GM12878 (cell line): ENCODE measurements at regions not wholly inside any gene's neighbourhood (a gene's known extent, or its start where the extent isn't known, plus 50 kb on each side); places are given as distances from the start of the nearest gene placed in this dataset.

Source experiments
- ATAC-seq: fragments of 200-7000 bp; cut with Tn5 transposase; 3 replicates; pipeline ENCODE4 v1.9.1; 2020; ENCODE audit warnings: mild to moderate bottlenecking, moderate library complexity
- BruUV-seq: library from RNA; stranded (reverse); fragments of 400-500 nt; replicated peaks from 2 replicates; lab custom pipeline; 2021; lab: Mats Ljungman, UMichigan
- CTCF ChIA-PET: fragments of 300-600 bp; sonication (Branson Sonifier 250); formaldehyde crosslinking; extraction: SDS; loops from one replicate; lab custom pipeline; 2021; ENCODE audit warnings: inconsistent platforms; lab: Yijun Ruan, JAX
- POLR2A ChIA-PET: fragments of 350-600 bp; formaldehyde crosslinking; extraction: SDS; loops from one replicate; lab custom pipeline; 2021; ENCODE audit warnings: inconsistent platforms; lab: Charles Lee
- RAD21 ChIA-PET: fragments of 300-600 bp; sonication (Branson Sonifier 250); formaldehyde crosslinking; loops from one replicate; lab custom pipeline; 2023; ENCODE audit warnings: antibody characterized with exemption; ENCODE audit not compliant: unreplicated experiment; lab: Charles Lee
- SMC1A ChIA-PET: fragments of 300-600 bp; sonication (Branson Sonifier 250); formaldehyde crosslinking; loops from one replicate; lab custom pipeline; 2023; ENCODE audit not compliant: unreplicated experiment, uncharacterized antibody; lab: Charles Lee
- DNase-seq: peaks from one replicate; pipeline ENCODE4 v3.0.0-alpha.2; 2011; ENCODE audit warnings: low read depth, low spot score
- FAIRE-seq: peaks from 3 replicates; lab custom pipeline; 2011; peaks lifted over from hg19 to GRCh38; lab: Jason Lieb, UNC
- H2AFZ ChIP-seq: 2 replicates; pipeline ENCODE4 v1.6.0; 2011; ENCODE audit warnings: low read depth, low read length, control low read depth; ENCODE audit not compliant: control insufficient read depth
- H3K27ac ChIP-seq: 2 replicates; pipeline ENCODE4 v1.5.1; 2011; ENCODE audit warnings: control low read depth; ENCODE audit not compliant: control insufficient read depth, insufficient read depth
- H3K27me3 ChIP-seq, 2 experiments: replicated peaks in 1 of 2; 2 replicates each; pipeline versions ENCODE4 v1.6.0 to v1.6.1; 2011; ENCODE audit warnings: low read length in 1 of 2; ENCODE audit not compliant: control insufficient read depth in 2 of 2, insufficient read depth in 2 of 2
- H3K36me3 ChIP-seq, 2 experiments: 2 replicates each; pipeline ENCODE4 v1.5.1; 2011; ENCODE audit warnings: low read length in 1 of 2; ENCODE audit not compliant: control insufficient read depth in 2 of 2, insufficient read depth in 2 of 2
- H3K4me1 ChIP-seq: 2 replicates; pipeline ENCODE4 v1.6.1; 2011; ENCODE audit warnings: mild to moderate bottlenecking, low read length, moderate library complexity, mixed read lengths; ENCODE audit not compliant: control insufficient read depth, insufficient read depth
- H3K4me2 ChIP-seq: 2 replicates; pipeline ENCODE4 v1.6.0; 2011; ENCODE audit warnings: control low read depth; ENCODE audit not compliant: control insufficient read depth, insufficient read depth
- H3K4me3 ChIP-seq: fragments of 200-600 bp; sonication (generic); 2 replicates; pipeline ENCODE4 v1.5.1; 2016
- H3K79me2 ChIP-seq: 2 replicates; pipeline ENCODE4 v1.6.0; 2011; ENCODE audit warnings: low read length; ENCODE audit not compliant: control insufficient read depth, insufficient read depth
- H3K9ac ChIP-seq: 2 replicates; pipeline ENCODE4 v1.8.0; 2011; ENCODE audit warnings: low read length, control low read depth, mixed read lengths; ENCODE audit not compliant: control insufficient read depth, insufficient read depth
- H3K9me3 ChIP-seq: replicated peaks from 3 replicates; pipeline ENCODE4 v1.5.1; 2011; ENCODE audit warnings: mild to moderate bottlenecking, low read length; ENCODE audit not compliant: control insufficient read depth, insufficient read depth
- H4K20me1 ChIP-seq: 2 replicates; pipeline ENCODE4 v1.6.0; 2011; ENCODE audit not compliant: control insufficient read depth, insufficient read depth
- BACH1 ChIP-seq: fragments of 450-650 bp; IDR thresholded peaks from 2 replicates; pipeline ENCODE4 v1.6.1; 2017; ENCODE audit warnings: mild to moderate bottlenecking, borderline replicate concordance
- BHLHE40 ChIP-seq, 2 experiments: fragments of 450-650 bp in 1 of 2; IDR thresholded peaks; 2 replicates each; pipeline ENCODE4 v1.6.1; 2011 to 2017; ENCODE audit warnings: low read depth in 2 of 2, borderline replicate concordance in 1 of 2, improper control_type of control experiment in 1 of 2, low read length in 1 of 2, mild to moderate bottlenecking in 1 of 2
- CHD2 ChIP-seq: IDR thresholded peaks from 2 replicates; pipeline ENCODE4 v1.6.1; 2011; ENCODE audit warnings: low read depth, low read length, improper control_type of control experiment, borderline replicate concordance
- CHD4 ChIP-seq: fragments of 200-600 bp; sonication (generic); IDR thresholded peaks from 2 replicates; pipeline ENCODE4 v1.6.1; 2016; ENCODE audit warnings: mild to moderate bottlenecking
- E4F1 ChIP-seq: fragments of 450-650 bp; IDR thresholded peaks from 2 replicates; pipeline ENCODE4 v1.6.1; 2018; ENCODE audit warnings: borderline replicate concordance, mild to moderate bottlenecking; ENCODE audit not compliant: partially characterized antibody
- JUNB ChIP-seq: IDR thresholded peaks from 2 replicates; pipeline ENCODE4 v1.6.1; 2016; ENCODE audit warnings: antibody characterized with exemption, mild to moderate bottlenecking
- NBN ChIP-seq: fragments of 450-650 bp; IDR thresholded peaks from 2 replicates; pipeline ENCODE4 v1.6.1; 2016
- NR2C1 ChIP-seq: fragments of 450-650 bp; IDR thresholded peaks from 2 replicates; pipeline ENCODE4 v1.6.1; 2017; ENCODE audit warnings: antibody characterized with exemption, mild to moderate bottlenecking, moderate library complexity
- POLR2AphosphoS5 ChIP-seq: IDR thresholded peaks from 2 replicates; pipeline ENCODE4 v1.6.1; 2011; ENCODE audit warnings: mild to moderate bottlenecking, low read length, inconsistent platforms
- SMAD1 ChIP-seq: fragments of 450-650 bp; IDR thresholded peaks from 2 replicates; pipeline ENCODE4 v1.6.1; 2018; ENCODE audit warnings: mild to moderate bottlenecking, low read depth; ENCODE audit not compliant: partially characterized antibody
- SP1 ChIP-seq: IDR thresholded peaks from one replicate; pipeline ENCODE4 v1.6.1; 2011; ENCODE audit warnings: low read depth, low read length
- TARDBP ChIP-seq: IDR thresholded peaks from 2 replicates; pipeline ENCODE4 v1.6.1; 2016; ENCODE audit warnings: borderline replicate concordance
- TBL1XR1 ChIP-seq: IDR thresholded peaks from 2 replicates; pipeline ENCODE4 v1.6.1; 2012; ENCODE audit warnings: low read depth, low read length, improper control_type of control experiment
- USF1 ChIP-seq: IDR thresholded peaks from 2 replicates; pipeline ENCODE4 v1.6.1; 2011; ENCODE audit warnings: borderline replicate concordance, low read depth, mild to moderate bottlenecking, moderate library complexity, mixed read lengths, low read length; ENCODE audit not compliant: insufficient read depth; ENCODE audit errors: extremely low read length
- YY1 ChIP-seq: IDR thresholded peaks from 2 replicates; pipeline ENCODE4 v1.6.1; 2011; ENCODE audit warnings: low read depth, mild to moderate bottlenecking, low read length
- ZNF592 ChIP-seq: fragments of 450-650 bp; IDR thresholded peaks from 2 replicates; pipeline ENCODE4 v1.6.1; 2017; ENCODE audit warnings: mild to moderate bottlenecking, moderate library complexity
- ZNF622 ChIP-seq: fragments of 450-650 bp; IDR thresholded peaks from 2 replicates; pipeline ENCODE4 v1.6.1; 2017; ENCODE audit warnings: mild to moderate bottlenecking, inconsistent platforms
- WGBS: methylation state at CpG from one replicate; pipeline ENCODE4 v1.1.6; 2016; ENCODE audit warnings: low lambda C conversion rate; ENCODE audit not compliant: insufficient replicate concordance, insufficient coverage; ENCODE audit errors: missing lambda C conversion rate; 5-methylcytosine and 5-hydroxymethylcytosine counted together
- in situ Hi-C: fragments of 300-500 bp; cut with MboI; formaldehyde crosslinking; loops from 9 replicates; pipeline ENCODE4 v1.14.3; 2018; ENCODE audit warnings: mixed read lengths
- intact Hi-C: fragments of 100-400 bp; cut with micrococcal nuclease; formaldehyde crosslinking; loops from one replicate; pipeline ENCODE4 v1.14.2; 2022; ENCODE audit not compliant: unreplicated experiment

GRCh38 chr20:40957265-40957760, 71.3 kb upstream of the TOP1 start:
- Histone ChIP-seq H4K20me1 (no peaks in the 10 kb centered on the region), H3K36me3 (no peaks in the 10 kb centered on the region), H3K9ac (no peak overlapping the region), H3K79me2 (no peaks in the 10 kb centered on the region), H2AFZ (no peak overlapping the region), H3K27me3 (no peaks in the 10 kb centered on the region; a peak in 1 of 4 replicates), H3K4me2 (no peak overlapping the region), H3K27ac (no peak overlapping the region), H3K4me3 (no peak overlapping the region), H3K4me1 (peaks cover 3% of the 10 kb centered on the region; the same call in 1 of the 2 replicates), H3K9me3 (no peaks in the 10 kb centered on the region; the same call in 2 of the 3 replicates)
- intact Hi-C loops (no loop called here), in situ Hi-C loops (no loop called here)
- ATAC-seq (no peak), DNase-seq (no peak), FAIRE-seq (no peak)
- SMC1A ChIA-PET = no interaction called here
- CTCF ChIA-PET = interaction anchor here (1.4 kb wide), 1 partner anchor 9 kb away, joined by 3 read pairs; no protein-coding TSS in a partner anchor
- POLR2A ChIA-PET = no interaction called here
- RAD21 ChIA-PET = no interaction called here
- WGBS = 32% methylated on average over 6 of the region's 6 CpGs
- no TSS peak for BruUV-seq
- TF ChIP-seq USF1 (no peak), CHD2 (no peak), SMAD1 (no peak), SP1 (no peak), TBL1XR1 (no peak), POLR2AphosphoS5 (no peak), NR2C1 (no peak), JUNB (no peak), BHLHE40 (IDR thresholded peaks at IDR 0.05; ENCODE audit: borderline replicate concordance in 1 of 2, low read depth in 2 of 2, low read length in 1 of 2) (no peak), TARDBP (no peak), ZNF622 (no peak), YY1 (no peak), E4F1 (no peak), ZNF592 (no peak), NBN (no peak), CHD4 (no peak), BACH1 (no peak)
